Stimulated activated CD8-positive, alpha-beta memory T cell treated with anti-CD3 and anti-CD28 coated beads, Interleukin-15, amount 100 ng/mL, for 4 hours (primary cell): ENCODE measurements at regions not wholly inside any gene's neighbourhood (a gene's known extent, or its start where the extent isn't known, plus 50 kb on each side); places are given as distances from the start of the nearest gene placed in this dataset.

Experiments
- DNase-seq, 2 donors: peaks; one replicate each; pipeline ENCODE4 v3.0.0-alpha.2; 2020; ENCODE audit warnings: low read depth in 2 of 2

DNA sequence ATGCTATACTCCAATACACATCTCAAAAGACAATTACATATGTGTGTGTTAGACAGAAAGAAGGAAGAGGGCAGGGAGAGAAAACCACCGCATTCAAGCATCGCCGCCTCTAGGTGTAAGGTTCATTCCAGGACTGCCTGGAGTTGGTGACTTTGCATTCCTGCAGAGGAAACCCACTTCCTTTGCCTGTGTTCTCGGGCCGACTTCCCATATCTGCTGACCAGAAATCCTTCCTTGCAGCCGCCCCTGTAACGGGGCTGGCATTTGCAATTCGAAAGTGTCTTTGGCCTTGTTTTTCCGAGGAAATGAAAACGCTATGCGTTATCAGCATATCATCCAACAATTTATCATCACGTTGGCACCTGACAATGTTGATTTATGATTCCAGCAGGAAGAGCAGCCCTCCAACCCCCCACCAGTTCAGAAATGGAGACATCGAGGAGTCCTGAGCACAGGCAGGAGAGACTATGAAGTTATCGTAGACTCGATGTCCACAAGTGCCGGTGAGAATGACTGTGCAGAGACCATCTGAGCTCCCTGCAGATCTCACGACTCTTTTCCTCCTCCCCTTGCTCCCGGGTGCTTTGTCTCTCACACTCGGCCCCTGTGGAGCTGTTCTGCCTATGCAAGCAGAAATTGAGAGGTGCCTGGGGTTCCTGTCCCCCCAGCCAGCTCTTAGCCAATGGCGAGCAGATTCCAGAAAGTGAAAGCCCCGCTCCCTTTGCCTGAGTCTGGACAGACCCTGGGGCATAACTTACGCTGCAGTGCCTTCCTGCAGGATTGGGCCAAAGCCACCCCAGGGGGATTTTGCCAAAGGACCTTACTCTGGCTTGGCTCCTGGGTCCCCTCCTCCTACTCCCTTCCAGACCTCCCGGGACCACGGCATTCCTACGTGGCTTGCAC is 68.9 kb upstream of the FOXK1 start:
- no peak for DNase-seq

DNA sequence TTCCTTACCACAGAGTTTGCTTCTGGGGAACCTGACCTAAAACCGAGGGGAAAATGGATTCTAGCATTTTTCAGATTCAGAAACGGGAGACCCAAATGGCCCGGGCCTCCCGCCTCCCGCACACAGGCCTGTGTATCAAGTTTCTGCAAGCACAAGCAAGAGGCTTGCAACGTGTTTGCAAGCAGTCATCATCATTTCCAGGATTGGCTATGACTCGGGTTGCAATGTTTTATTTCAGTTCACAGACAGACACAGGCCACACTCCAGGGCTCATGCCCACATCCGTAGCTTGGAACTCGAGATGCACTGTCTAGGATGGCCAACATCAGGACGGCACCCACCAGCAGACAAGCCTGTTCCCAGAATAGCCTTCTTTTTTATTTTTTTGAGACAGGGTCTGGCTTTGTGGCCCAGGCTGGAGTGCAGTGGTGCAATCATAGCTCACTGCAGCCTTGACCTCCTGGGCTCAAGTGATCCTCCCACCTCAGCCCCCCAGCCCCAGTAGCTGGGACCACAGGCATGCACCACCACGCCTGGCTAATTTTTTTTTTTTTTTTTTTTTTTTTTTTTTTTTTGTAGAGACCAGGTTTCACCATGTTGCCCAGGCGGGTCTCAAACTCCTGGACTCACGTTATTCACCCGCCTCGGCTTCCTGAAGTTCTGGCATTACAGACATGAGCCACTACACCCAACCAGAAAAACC is 68.1 kb upstream of the FOXK1 start:
- no peak for DNase-seq

DNA sequence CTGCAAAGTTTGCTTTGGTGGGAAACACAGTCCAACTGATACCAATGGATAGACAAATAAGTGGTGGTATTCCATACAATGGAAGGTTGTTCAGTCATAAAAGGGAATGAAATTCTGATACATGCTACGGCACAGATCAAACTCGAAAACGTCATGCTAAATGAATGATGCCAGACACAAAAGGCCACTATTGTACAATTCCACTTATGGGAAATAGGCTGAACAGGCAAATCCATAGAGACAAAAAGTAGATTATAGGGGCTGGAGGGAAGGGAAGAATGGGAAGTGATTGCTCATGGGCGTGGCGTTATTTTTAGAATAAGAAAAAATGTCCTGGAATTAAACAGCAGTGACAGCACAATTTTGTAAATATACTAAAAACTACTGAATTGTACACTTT is 66.0 kb upstream of the FOXK1 start:
- no peak for DNase-seq

DNA sequence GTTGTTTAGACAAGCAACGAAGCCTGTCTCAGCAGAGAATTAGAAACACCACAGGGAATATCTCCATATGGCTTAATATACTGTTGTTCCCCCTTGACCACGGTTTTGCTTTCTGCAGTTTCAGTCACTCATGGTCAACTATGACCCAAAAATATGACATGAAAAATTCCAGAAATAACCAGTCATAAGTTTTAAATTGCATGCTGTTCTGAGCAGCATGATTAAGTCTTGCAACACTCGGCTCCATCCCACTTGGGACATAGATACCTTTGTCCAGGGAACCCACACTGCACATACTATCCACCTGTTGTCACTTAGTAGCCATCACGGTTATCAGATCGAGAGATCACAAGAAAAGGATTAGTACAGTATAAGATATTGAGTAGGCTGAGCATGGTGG is 60.7 kb upstream of the FOXK1 start:
- no peak for DNase-seq

DNA sequence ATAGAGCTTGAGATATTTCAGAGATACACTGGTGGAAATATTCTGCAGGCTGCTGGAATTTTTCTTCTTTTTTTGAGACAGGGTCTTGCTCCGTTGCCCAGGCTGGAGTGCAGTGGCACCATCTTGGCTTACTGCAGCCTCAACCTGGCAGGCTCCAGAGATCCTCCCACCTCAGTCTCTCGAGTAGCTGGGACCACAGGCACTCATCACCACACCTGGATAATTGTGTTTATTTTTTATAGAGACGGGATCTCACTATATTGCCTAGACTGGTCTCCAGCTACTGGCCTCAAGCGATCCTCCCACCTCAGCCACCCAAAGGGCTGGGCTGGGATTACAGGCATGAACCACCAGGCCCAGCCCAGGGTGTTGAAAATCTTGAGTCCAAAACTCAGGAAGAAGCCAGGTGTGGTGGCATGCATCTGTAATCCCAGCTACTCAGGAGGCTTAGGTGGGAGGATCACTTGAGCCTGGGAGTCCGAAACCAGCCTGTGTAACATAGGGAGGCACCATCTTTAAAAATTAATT is 55.7 kb upstream of the FOXK1 start:
- DNase-seq, result no peak

DNA sequence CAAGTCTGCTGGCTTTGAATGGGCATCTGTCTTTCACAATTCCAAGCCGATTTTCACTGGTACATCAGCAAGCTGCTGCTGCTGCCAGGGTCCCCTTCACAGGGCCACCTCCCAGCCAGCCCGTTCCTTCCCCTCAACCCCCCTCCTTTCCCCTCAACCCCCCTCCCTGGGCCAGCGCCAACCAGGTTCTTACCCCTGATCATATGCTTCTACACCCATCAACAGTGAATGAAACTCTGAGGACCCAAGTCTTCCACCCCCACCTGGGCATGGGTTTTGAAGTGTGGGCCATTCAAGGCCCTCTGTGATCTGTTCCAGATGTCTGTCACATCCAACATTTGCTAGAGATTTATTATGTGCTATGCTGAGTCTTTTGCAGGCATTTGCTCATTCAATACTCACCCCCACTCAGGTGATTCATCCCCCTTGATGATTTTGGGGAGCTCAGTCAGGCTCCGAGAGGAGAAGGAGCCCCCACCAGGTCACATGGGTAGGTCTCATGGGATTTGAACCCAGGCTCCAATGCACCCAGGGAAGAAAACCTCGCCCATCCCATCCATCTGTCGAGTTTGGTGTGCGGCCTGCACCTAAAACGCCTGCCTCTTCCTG is 52.7 kb upstream of the FOXK1 start:
- DNase-seq, result no peak

DNA sequence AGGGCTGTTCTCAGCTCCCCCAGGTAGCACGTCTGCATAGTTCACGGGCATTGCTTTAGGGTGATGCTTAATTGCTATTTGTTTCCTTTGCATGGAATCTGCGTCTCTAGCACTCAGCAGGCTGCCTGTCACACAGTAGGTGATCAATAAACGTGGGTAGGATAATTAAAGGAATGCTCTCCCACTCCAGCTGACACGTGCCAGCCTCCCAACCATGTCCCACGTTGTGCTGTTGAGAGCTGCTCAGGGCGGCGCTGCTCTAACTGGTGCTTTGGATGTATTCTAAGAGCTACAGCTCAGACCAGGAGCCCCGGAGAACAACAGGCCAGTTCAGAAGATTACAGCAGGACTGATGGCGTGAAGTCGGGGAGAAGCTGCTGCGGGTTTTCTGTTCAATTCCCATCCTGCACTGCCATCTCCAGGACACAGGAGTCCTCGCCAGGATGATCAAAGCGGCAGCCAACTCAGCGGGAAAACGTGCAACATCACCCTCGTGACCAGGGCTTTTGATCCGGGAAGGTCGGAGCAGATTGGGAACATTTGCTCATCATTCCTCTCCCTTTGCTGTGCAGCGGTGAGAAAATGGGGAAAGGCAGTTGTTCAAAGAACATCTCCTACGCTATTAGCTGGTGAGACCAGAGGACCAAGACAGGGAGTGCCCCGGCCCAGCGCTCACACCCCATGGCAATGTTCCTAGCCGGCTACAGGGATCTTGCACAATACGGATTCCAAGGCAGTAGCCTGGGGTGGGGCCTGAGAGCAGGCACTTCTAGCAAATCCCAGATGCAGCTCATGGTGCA is 50.5 kb upstream of the FOXK1 start:
- DNase-seq, result no peak
